Caco-2 (cell line): ENCODE measurements at regions not wholly inside any gene's neighbourhood (a gene's known extent, or its start where the extent isn't known, plus 50 kb on each side); places are given as distances from the start of the nearest gene placed in this dataset.
A peak's percentile ranks its signal among the peaks of the same experiment; 100 is the strongest.

Experiments used
- BruUV-seq: library from RNA; stranded (reverse); fragments of 400-500 nt; replicated peaks from 2 replicates; lab custom pipeline; 2021; lab: Mats Ljungman, UMichigan
- CTCF ChIA-PET: fragments of 300-600 bp; sonication (Branson Sonifier 250); formaldehyde crosslinking; loops from one replicate; lab custom pipeline; 2022; ENCODE audit warnings: antibody characterized with exemption; lab: Charles Lee
- POLR2A ChIA-PET: fragments of 300-600 bp; sonication (Branson Sonifier 250); formaldehyde crosslinking; loops from one replicate; lab custom pipeline; 2022; ENCODE audit warnings: antibody characterized with exemption; lab: Charles Lee
- DNase-seq, 2 experiments: peaks; one replicate each; pipeline versions ENCODE4 v3.0.0 to v3.0.0-alpha.2; 2020 to 2022
- H3K27me3 ChIP-seq: replicated peaks from 2 replicates; pipeline ENCODE4 v1.6.0; 2011; ENCODE audit warnings: low read length; ENCODE audit not compliant: control insufficient read depth, insufficient read depth
- H3K36me3 ChIP-seq: 2 replicates; pipeline ENCODE4 v1.5.1; 2011; ENCODE audit warnings: low read length; ENCODE audit not compliant: control insufficient read depth, insufficient read depth
- H3K4me1 ChIP-seq: fragments of 250-450 bp; sonication (Bioruptor Pico); 2 replicates; pipeline ENCODE4 v1.5.1; 2020; ENCODE audit warnings: mild to moderate bottlenecking
- H3K4me3 ChIP-seq: 2 replicates; pipeline ENCODE4 v1.5.1; 2011; ENCODE audit warnings: low read depth, mild to moderate bottlenecking, control low read depth, low read length
- H3K9me3 ChIP-seq: fragments of 250-450 bp; sonication (Bioruptor Pico); 2 replicates; pipeline ENCODE4 v1.5.1; 2020; ENCODE audit warnings: mild to moderate bottlenecking, moderate library complexity
- H3K27ac Mint-ChIP-seq: one replicate; pipeline ENCODE4 v1.8.0; 2022; ENCODE audit warnings: mixed read lengths; ENCODE audit not compliant: unreplicated experiment
- H3K27me3 Mint-ChIP-seq: one replicate; pipeline ENCODE4 v1.8.0; 2022; ENCODE audit warnings: mixed read lengths; ENCODE audit not compliant: insufficient read depth, unreplicated experiment
- H3K36me3 Mint-ChIP-seq: one replicate; pipeline ENCODE4 v1.8.0; 2022; ENCODE audit warnings: mild to moderate bottlenecking, mixed read lengths; ENCODE audit not compliant: insufficient read depth, unreplicated experiment
- H3K4me1 Mint-ChIP-seq: one replicate; pipeline ENCODE4 v1.8.0; 2022; ENCODE audit warnings: low read depth, mixed read lengths; ENCODE audit not compliant: unreplicated experiment
- H3K4me3 Mint-ChIP-seq: one replicate; pipeline ENCODE4 v1.8.0; 2022; ENCODE audit warnings: mild to moderate bottlenecking, moderate library complexity, mixed read lengths; ENCODE audit not compliant: unreplicated experiment
- H3K9me3 Mint-ChIP-seq: one replicate; pipeline ENCODE4 v1.8.0; 2022; ENCODE audit warnings: mixed read lengths; ENCODE audit not compliant: unreplicated experiment
- CTCF ChIP-seq, 2 experiments: fragments of 200-600 bp in 1 of 2; IDR thresholded peaks; 1 replicate in 1 of 2; 2 replicates in 1 of 2; pipeline versions ENCODE4 v1.5.1 to v1.8.0; 2011 to 2022; ENCODE audit warnings: antibody characterized with exemption in 1 of 2, control low read depth in 1 of 2, inconsistent platforms in 1 of 2, low read depth in 1 of 2, low read length in 1 of 2, mild to moderate bottlenecking in 1 of 2, moderate library complexity in 1 of 2; ENCODE audit not compliant: insufficient read depth in 1 of 2, severe bottlenecking in 1 of 2, unreplicated experiment in 1 of 2
- intact Hi-C: fragments of 100-400 bp; cut with micrococcal nuclease; formaldehyde crosslinking; loops from one replicate; pipeline ENCODE4 v1.10.0; 2022; ENCODE audit not compliant: unreplicated experiment

- Mint-ChIP-seq H3K4me3 (no peak overlapping the region), H3K36me3 (no peaks in the 10 kb centered on the region), H3K9me3 (no peaks in the 10 kb centered on the region), H3K27ac (no peak overlapping the region), H3K4me1 (no peaks in the 10 kb centered on the region), H3K27me3 (no peaks in the 10 kb centered on the region)
- intact Hi-C loops = no loop called here
- ChIA-PET CTCF (no interaction called here), POLR2A (no interaction called here)
- Histone ChIP-seq H3K36me3 (no peaks in the 10 kb centered on the region), H3K27me3 (no peaks in the 10 kb centered on the region), H3K4me3 (no peak overlapping the region), H3K9me3 (no peaks in the 10 kb centered on the region), H3K4me1 (no peaks in the 10 kb centered on the region)
- no TSS peak for BruUV-seq
- TF ChIP-seq CTCF (IDR thresholded peaks at IDR 0.05; ENCODE audit: insufficient read depth in 1 of 2, low read depth in 1 of 2, low read length in 1 of 2, severe bottlenecking in 1 of 2, unreplicated experiment in 1 of 2) = no peak
- DNase-seq = no peak
Observed at GRCh38 chr16:9363520-9363919, 272.1 kb downstream of the HAPSTR1 start.

GRCh38 chr16:9364721-9365369 is 273.4 kb downstream of the HAPSTR1 start:
- no peaks in the 10 kb centered on the region for H3K9me3 Mint-ChIP-seq
- H3K4me1 Mint-ChIP-seq = no peaks in the 10 kb centered on the region
- Histone ChIP-seq H3K36me3 (no peaks in the 10 kb centered on the region), H3K4me1 (no peaks in the 10 kb centered on the region), H3K27me3 (no peaks in the 10 kb centered on the region), H3K9me3 (no peaks in the 10 kb centered on the region), H3K4me3 (no peak overlapping the region)
- CTCF ChIA-PET = interaction anchor here (0.7 kb wide), 1 partner anchor 160 kb away, joined by 3 read pairs; no protein-coding TSS in a partner anchor
- no peaks in the 10 kb centered on the region for H3K36me3 Mint-ChIP-seq
- H3K4me3 Mint-ChIP-seq = no peak overlapping the region
- no peak for TF ChIP-seq CTCF (IDR thresholded peaks at IDR 0.05; ENCODE audit: insufficient read depth in 1 of 2, low read depth in 1 of 2, low read length in 1 of 2, severe bottlenecking in 1 of 2, unreplicated experiment in 1 of 2)
- no peak overlapping the region for H3K27ac Mint-ChIP-seq
- intact Hi-C loops = no loop called here
- POLR2A ChIA-PET = no interaction called here
- H3K27me3 Mint-ChIP-seq = no peaks in the 10 kb centered on the region
- BruUV-seq = no TSS peak
- DNase-seq = peak in 1 of 2 experiments; percentile 9

- Histone ChIP-seq H3K27me3 (no peaks in the 10 kb centered on the region), H3K4me1 (no peaks in the 10 kb centered on the region), H3K36me3 (no peaks in the 10 kb centered on the region), H3K9me3 (no peaks in the 10 kb centered on the region), H3K4me3 (no peak overlapping the region)
- BruUV-seq = no TSS peak
- Mint-ChIP-seq H3K9me3 (no peaks in the 10 kb centered on the region), H3K36me3 (no peaks in the 10 kb centered on the region), H3K27ac (no peak overlapping the region), H3K27me3 (no peaks in the 10 kb centered on the region), H3K4me3 (no peak overlapping the region), H3K4me1 (no peaks in the 10 kb centered on the region)
- POLR2A ChIA-PET = no interaction called here
- CTCF ChIA-PET = no interaction called here
- intact Hi-C loops = no loop called here
- DNase-seq = no peak
- TF ChIP-seq CTCF (IDR thresholded peaks at IDR 0.05; ENCODE audit: insufficient read depth in 1 of 2, low read depth in 1 of 2, low read length in 1 of 2, severe bottlenecking in 1 of 2, unreplicated experiment in 1 of 2) = no peak
Observed at GRCh38 chr16:9365370-9365728, 273.9 kb downstream of the HAPSTR1 start.
